GM12874 (cell line): ENCODE measurements at regions not wholly inside any gene's neighbourhood (a gene's known extent, or its start where the extent isn't known, plus 50 kb on each side); places are given as distances from the start of the nearest gene placed in this dataset.

Experiments used
- TF ChIP-seq, protein P1 (sequence below): IDR thresholded peaks from 2 replicates; pipeline ENCODE4 v1.5.1; 2011; ENCODE audit warnings: low read depth, mild to moderate bottlenecking, control low read depth, low read length, moderate library complexity; ENCODE audit not compliant: insufficient read depth

DNA sequence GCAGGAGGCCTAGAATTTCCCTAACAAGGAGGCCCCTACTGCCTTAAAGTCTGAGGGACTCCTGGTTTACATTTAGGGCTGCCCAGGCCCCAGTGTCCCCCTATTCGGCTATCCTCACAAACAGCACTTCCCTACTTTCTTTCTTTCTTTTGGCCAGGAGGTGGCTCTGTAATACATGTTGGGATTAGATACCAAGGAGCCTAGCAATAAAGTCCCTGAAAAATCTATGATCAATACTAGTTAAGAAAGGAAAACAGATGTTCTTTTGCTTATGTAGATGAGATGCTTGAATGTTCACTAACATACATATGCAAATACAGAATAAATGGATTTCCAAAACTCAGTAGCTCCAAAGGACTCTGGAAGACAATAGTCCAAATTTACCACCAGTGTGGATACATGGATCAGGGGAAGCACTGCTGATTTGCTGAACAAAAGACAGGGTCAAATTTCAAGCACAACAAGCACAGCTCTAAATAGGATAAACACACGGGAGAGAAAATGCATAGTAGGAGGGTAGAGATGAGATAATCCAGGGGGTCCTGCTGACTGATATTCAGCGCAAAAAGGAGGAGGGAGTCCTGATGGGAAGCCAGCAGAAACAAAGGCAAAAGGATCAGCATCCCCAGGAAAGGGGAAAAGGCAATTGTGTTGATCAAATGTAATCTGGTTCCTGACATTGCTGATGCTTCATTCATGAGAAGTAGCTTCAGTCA, 240.0 kb downstream of the NUF2 start:
- TF ChIP-seq, protein P1, sequence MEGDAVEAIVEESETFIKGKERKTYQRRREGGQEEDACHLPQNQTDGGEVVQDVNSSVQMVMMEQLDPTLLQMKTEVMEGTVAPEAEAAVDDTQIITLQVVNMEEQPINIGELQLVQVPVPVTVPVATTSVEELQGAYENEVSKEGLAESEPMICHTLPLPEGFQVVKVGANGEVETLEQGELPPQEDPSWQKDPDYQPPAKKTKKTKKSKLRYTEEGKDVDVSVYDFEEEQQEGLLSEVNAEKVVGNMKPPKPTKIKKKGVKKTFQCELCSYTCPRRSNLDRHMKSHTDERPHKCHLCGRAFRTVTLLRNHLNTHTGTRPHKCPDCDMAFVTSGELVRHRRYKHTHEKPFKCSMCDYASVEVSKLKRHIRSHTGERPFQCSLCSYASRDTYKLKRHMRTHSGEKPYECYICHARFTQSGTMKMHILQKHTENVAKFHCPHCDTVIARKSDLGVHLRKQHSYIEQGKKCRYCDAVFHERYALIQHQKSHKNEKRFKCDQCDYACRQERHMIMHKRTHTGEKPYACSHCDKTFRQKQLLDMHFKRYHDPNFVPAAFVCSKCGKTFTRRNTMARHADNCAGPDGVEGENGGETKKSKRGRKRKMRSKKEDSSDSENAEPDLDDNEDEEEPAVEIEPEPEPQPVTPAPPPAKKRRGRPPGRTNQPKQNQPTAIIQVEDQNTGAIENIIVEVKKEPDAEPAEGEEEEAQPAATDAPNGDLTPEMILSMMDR: no peak

DNA sequence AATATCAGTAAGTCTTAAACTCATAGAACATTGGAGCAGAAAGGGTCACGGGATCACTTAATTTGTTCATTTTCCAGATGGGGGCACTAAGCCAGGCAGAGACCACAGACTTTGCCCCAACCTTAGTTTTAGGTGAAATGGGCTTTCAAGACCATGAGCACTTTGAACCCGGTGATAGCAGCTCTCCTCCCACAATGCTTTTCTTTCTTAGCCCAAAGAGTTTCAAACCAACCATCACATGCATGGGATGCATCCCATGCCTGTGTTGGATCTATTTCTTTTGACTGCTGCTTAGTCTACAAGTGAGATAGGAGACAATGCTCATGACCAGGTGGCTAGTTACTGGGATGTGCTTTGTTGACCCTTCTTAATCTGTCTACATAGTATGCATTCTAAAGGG, 240.6 kb downstream of the NUF2 start:
- TF ChIP-seq, protein P1: no peak

DNA sequence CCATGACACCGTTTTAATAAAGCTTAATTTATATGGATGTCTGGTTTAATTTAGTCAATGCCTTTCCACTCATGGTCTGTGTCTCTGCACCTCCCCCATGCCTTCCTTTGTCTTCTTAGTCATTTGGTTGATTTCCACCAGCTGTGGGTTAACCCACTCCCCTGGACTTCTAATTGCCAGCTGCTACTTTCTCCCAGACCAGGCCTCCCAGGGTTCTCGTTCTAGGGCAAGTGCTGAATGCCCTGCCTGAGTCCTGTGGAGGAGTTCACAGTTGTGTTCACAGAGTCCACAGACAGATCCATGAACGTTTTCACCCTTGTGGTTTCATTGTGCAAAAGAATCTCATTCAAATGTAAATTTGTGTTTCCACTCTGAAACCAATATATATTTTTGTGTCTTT, 243.4 kb downstream of the NUF2 start:
- TF ChIP-seq, protein P1: no peak

DNA sequence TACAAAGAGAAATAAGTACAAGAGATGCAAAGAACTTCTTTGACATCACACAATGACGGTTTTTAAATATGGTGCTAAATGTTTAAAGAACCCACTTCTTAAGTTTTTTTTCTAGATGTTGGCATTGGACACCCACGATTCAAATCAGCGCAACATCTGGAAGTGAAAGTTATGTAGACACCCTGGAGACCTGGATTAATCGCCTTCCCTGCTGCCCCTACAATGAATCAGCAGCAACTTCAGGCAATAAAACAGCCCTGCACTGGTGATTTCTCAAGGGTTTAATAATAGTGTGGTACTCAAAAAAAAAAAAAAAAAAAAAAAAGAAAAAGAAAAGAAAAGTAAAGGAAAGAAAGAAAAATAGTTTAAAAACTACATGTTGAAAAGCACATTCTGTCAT, 248.3 kb downstream of the NUF2 start:
- TF ChIP-seq, protein P1: no peak

DNA sequence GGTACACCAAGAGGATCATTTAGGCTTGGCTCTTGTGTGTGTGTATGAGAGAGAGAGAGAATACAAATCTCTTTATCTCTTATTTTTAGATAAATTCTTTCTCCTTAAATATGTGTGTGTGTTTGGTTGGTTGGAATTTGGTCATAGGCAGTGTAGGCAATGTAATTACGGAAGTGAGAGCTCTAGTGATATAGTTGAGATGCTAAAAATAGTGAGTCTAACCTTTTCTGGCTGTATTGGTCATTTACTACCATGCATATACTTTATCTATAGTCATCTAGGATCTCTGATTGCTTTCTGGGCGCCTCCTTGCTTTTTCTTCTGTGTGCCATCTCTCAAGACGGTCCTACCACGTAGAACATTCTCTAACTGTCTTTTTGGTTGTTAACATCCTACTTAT, 250.2 kb downstream of the NUF2 start:
- TF ChIP-seq, protein P1: no peak

DNA sequence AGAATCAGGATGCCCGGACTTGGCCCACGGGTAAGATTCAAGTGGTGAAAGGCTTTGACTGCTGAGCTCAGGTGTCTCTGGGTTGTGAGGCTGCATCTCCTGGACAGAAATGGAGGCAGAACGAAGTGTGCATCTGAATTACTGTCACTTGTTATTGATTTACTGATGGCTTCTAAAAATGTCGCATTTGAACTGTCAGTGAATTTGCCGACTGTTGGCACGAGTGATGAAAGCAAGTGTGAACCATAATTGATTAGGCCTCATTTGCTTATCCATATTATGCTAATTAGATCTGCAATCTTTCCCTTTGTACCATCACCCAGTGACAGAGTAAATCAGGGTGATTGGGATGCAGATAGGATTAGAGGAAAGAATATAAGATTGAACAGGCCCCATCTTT, 252.4 kb downstream of the NUF2 start:
- TF ChIP-seq, protein P1: no peak

DNA sequence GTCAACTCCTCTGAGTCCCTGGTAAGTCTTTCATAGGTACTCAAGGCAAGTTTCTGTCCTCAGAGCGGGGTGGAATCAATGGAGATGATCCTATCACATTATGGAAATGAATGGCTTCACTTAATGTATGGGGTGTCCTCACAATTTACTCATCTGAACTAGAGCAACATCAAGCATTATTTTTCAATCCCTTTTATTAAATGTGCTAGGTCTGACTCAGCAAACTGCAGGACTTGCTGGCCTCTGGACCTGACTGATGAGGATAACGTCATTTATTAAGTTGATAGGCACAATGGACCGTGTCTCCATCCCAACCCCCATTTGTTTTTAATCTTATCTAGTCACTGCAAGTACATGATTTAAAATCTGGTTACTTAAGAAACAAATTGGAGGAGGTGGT, 259.2 kb downstream of the NUF2 start:
- TF ChIP-seq, protein P1: no peak

DNA sequence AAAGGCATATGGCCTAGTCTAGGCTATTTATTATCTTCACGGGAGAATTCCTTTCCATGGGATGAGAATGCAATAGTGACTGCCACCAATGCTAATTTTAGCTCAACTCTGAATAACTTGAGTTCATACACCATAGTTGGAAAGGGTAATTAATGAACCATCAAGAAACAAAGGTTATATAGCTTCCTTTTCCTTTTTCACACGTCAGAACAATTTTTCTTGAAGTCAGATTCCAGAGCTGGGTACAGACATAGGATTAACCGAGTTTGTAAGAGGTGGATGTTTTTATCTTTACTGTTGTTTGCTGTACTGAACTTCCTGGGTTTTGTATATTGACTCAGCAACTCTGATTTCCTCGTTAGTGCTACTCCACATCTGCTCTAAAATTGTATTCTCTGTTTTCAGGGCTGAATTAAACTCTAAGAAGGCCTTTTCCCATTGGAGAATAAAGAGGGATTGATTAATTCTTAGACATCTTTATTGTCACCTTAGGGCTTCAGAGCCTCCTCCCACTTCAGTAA, 262.0 kb downstream of the NUF2 start:
- TF ChIP-seq, protein P1: no peak
